Endothelial cell of umbilical vein (primary cell): ENCODE measurements at regions not wholly inside any gene's neighbourhood (a gene's known extent, or its start where the extent isn't known, plus 50 kb on each side); places are given as distances from the start of the nearest gene placed in this dataset.

Experiments
- EZH2 ChIP-seq: IDR thresholded peaks from 2 replicates; pipeline ENCODE4 v1.6.1; 2012; ENCODE audit warnings: borderline replicate concordance, low read depth, mild to moderate bottlenecking, moderate library complexity, low read length, inconsistent platforms; ENCODE audit not compliant: severe bottlenecking
- FOS ChIP-seq: IDR thresholded peaks from 2 replicates; pipeline ENCODE4 v1.6.1; 2011; ENCODE audit warnings: mild to moderate bottlenecking, low read length, moderate library complexity, borderline replicate concordance; ENCODE audit not compliant: insufficient read depth
- GATA2 ChIP-seq: IDR thresholded peaks from 2 replicates; pipeline ENCODE4 v1.7.0; 2011; ENCODE audit warnings: low read depth, mild to moderate bottlenecking, moderate library complexity, mixed read lengths, low read length; ENCODE audit not compliant: insufficient read length, insufficient read depth
- JUN ChIP-seq: IDR thresholded peaks from 2 replicates; pipeline ENCODE4 v1.6.1; 2011; ENCODE audit warnings: borderline replicate concordance, low read depth; ENCODE audit not compliant: insufficient read length, insufficient read depth
- MAX ChIP-seq: IDR thresholded peaks from 2 replicates; pipeline ENCODE4 v1.6.1; 2011; ENCODE audit not compliant: insufficient read depth, insufficient read length
- MYC ChIP-seq: IDR thresholded peaks from one replicate; pipeline ENCODE4 v1.6.1; 2011; ENCODE audit warnings: mild to moderate bottlenecking, low read depth, low read length
- POLR2A ChIP-seq: IDR thresholded peaks from 2 replicates; pipeline ENCODE4 v1.6.1; 2012; ENCODE audit warnings: low read depth, mild to moderate bottlenecking, control low read depth, low read length
- POLR2AphosphoS5 ChIP-seq: IDR thresholded peaks from 2 replicates; pipeline ENCODE4 v1.6.1; 2012; ENCODE audit warnings: low read depth, mild to moderate bottlenecking, control low read depth, low read length, moderate library complexity; ENCODE audit not compliant: insufficient read depth
- TF ChIP-seq, protein P1 (sequence below), 2 donors: IDR thresholded peaks; 1 replicate in 1 of 2; 2 replicates in 1 of 2; pipeline ENCODE4 v1.5.1; 2011; ENCODE audit warnings: low read length in 2 of 2, mild to moderate bottlenecking in 2 of 2, moderate library complexity in 2 of 2, control low read depth in 1 of 2, inconsistent platforms in 1 of 2, low read depth in 1 of 2; ENCODE audit not compliant: insufficient read depth in 1 of 2; ENCODE audit errors: extremely low read depth in 1 of 2

DNA sequence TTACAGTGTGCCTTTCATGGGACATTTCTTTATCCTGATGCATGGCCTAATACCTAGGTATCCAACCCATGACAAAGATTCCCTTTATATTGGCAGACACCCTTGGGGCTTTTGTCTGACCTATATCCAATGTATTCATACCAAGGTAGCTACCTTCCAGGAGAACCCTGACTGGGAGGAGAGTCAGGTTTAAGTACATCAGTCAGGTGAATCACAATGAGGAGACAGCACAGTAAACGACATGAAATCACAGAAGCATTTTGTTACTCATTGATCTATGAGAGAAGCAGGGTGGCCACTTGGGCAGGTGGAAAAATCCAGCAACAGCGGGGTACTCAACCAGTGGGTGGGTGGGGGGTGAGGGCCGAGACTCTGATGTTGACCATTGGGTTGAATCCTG is 527.4 kb upstream of the ATXN8OS start:
- TF ChIP-seq, protein P1, sequence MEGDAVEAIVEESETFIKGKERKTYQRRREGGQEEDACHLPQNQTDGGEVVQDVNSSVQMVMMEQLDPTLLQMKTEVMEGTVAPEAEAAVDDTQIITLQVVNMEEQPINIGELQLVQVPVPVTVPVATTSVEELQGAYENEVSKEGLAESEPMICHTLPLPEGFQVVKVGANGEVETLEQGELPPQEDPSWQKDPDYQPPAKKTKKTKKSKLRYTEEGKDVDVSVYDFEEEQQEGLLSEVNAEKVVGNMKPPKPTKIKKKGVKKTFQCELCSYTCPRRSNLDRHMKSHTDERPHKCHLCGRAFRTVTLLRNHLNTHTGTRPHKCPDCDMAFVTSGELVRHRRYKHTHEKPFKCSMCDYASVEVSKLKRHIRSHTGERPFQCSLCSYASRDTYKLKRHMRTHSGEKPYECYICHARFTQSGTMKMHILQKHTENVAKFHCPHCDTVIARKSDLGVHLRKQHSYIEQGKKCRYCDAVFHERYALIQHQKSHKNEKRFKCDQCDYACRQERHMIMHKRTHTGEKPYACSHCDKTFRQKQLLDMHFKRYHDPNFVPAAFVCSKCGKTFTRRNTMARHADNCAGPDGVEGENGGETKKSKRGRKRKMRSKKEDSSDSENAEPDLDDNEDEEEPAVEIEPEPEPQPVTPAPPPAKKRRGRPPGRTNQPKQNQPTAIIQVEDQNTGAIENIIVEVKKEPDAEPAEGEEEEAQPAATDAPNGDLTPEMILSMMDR (IDR thresholded peaks at IDR 0.05; ENCODE audit: extremely low read depth in 1 of 2, insufficient read depth in 1 of 2, low read depth in 1 of 2, low read length in 2 of 2) = no peak
- TF ChIP-seq POLR2A (no peak), JUN (no peak), FOS (no peak), POLR2AphosphoS5 (no peak), EZH2 (no peak), MAX (no peak), MYC (no peak), GATA2 (no peak)
